ENCODE measurements at regions not wholly inside any gene's neighbourhood (a gene's known extent, or its start where the extent isn't known, plus 50 kb on each side); places are given as distances from the start of the nearest gene placed in this dataset.

- TF ChIP-seq NFE2L1 (CRISPR knock-in tag; IDR thresholded peaks at IDR 0.05): no peak
- TF ChIP-seq E2F1 (CRISPR knock-in tag; IDR thresholded peaks at IDR 0.05): no peak
Observed at GRCh38 chr3:89002191-89002590, 105.2 kb upstream of the EPHA3 start (continued).

GRCh38 chr3:89013536-89013935, 93.9 kb upstream of the EPHA3 start:
- ATAC-seq: no peak
- ChIA-PET CTCF (no interaction called here), POLR2A (no interaction called here)
- Mint-ChIP-seq H3K9me3 (peaks cover under 1% of the 10 kb centered on the region; the same call in 1 of the 2 replicates), H3K36me3 (no peaks in the 10 kb centered on the region; the same call in 1 of the 2 replicates), H3K4me1 (no peaks in the 10 kb centered on the region), H3K4me3 (no peak overlapping the region), H3K27ac (no peak overlapping the region), H3K27me3 (ENCODE audit: low read depth) (no peaks in the 10 kb centered on the region)
- no peak for DNase-seq (ENCODE audit: low spot score)
- TF ChIP-seq GRHL2 (CRISPR knock-in tag; IDR thresholded peaks at IDR 0.05; ENCODE audit: insufficient replicate concordance, severe bottlenecking) (no peak), ATF6 (CRISPR knock-in tag; IDR thresholded peaks at IDR 0.05) (no peak), IRF1 (CRISPR knock-in tag; IDR thresholded peaks at IDR 0.05) (no peak), MYBL2 (CRISPR knock-in tag; IDR thresholded peaks at IDR 0.05) (no peak), ARID4B (CRISPR knock-in tag; IDR thresholded peaks at IDR 0.05; ENCODE audit: borderline replicate concordance) (no peak), RELA (CRISPR knock-in tag; IDR thresholded peaks at IDR 0.05; ENCODE audit: borderline replicate concordance) (no peak), ZNF281 (CRISPR knock-in tag; IDR thresholded peaks at IDR 0.05) (no peak), ZNF317 (CRISPR knock-in tag; IDR thresholded peaks at IDR 0.05; ENCODE audit: borderline replicate concordance, low read depth) (no peak), FOXK1 (CRISPR knock-in tag; IDR thresholded peaks at IDR 0.05) (no peak), ATF3 (CRISPR knock-in tag; conservative IDR thresholded peaks at IDR 0.05) (no peak), PREB (CRISPR knock-in tag; IDR thresholded peaks at IDR 0.05; ENCODE audit: borderline replicate concordance) (no peak), ZNF425 (CRISPR knock-in tag; conservative IDR thresholded peaks at IDR 0.05) (no peak), CREM (CRISPR knock-in tag; IDR thresholded peaks at IDR 0.05) (no peak), TEAD1 (CRISPR knock-in tag; IDR thresholded peaks at IDR 0.05) (no peak)

Measured in WTC11 (cell line).